DMS 273 treated with DMSO at 0.1 percent for 48 hours (cell line): ENCODE measurements at regions not wholly inside any gene's neighbourhood (a gene's known extent, or its start where the extent isn't known, plus 50 kb on each side); places are given as distances from the start of the nearest gene placed in this dataset.

ENCODE experiments used
- DNase-seq: peaks from one replicate; lab custom pipeline; 2025; lab: John Stamatoyannopoulos, UW

GRCh38 chr5:128885649-128886255 lies 79.5 kb upstream of the SLC27A6 start:
- no peak for DNase-seq

DNA sequence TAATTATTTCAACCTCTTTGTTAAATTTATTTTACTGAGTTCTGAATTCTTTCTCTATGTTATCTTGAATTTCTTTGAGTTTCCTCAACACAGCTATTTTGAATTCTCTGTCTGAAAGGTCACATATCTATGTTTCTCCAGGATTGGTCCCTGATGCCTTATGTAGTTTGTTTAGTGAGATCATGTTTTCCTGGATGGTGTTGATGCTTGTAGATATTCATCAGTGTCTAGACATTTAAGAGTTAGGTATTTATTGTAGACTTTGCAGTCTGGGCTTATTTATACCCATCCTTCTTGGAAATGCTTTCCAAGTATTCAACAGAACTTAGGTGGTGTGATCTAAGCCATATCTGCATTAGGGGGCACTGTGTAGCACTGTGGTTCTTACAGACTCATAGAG lies 70.2 kb upstream of the SLC27A6 start:
- DNase-seq: no peak

DNA sequence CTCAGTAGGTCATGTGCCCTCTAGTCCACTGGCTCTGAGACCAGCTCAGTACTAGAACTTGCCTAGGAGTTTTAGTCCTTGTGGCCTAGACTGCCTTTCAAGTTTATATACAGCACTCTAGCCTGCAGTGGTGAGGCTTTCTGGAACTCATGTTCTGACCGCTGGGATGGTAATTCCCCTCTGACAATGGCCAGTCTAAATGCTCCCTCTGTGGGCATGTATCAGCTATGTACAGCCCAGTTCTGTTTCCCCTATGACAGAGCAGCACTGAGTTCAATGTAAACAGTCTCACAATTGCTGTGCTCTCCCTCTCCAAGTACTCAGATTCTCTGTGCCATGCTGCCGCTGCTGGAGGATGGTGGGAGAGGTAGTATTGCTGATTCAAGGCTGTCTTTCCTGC lies 68.6 kb upstream of the SLC27A6 start:
- no peak for DNase-seq

DNA sequence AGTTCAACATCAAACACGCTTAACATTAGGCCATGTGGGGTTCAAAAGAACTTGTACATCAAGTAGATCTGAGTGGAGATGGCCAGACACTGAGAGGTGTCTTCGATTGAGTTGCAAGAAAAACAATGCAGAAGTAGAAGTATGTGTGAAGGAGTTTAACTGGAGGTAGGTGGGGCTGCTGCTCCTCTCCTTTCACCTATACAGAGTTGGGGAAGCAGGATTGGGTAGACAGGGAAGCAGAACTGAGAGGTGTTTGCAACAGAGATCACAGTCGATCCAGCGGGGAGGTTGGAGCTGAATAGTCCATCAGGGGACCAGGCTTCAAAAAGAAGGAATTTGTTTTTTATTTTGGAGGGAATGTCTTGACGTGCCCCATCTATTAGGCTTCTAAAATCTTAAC lies 61.7 kb upstream of the SLC27A6 start:
- no peak for DNase-seq

DNA sequence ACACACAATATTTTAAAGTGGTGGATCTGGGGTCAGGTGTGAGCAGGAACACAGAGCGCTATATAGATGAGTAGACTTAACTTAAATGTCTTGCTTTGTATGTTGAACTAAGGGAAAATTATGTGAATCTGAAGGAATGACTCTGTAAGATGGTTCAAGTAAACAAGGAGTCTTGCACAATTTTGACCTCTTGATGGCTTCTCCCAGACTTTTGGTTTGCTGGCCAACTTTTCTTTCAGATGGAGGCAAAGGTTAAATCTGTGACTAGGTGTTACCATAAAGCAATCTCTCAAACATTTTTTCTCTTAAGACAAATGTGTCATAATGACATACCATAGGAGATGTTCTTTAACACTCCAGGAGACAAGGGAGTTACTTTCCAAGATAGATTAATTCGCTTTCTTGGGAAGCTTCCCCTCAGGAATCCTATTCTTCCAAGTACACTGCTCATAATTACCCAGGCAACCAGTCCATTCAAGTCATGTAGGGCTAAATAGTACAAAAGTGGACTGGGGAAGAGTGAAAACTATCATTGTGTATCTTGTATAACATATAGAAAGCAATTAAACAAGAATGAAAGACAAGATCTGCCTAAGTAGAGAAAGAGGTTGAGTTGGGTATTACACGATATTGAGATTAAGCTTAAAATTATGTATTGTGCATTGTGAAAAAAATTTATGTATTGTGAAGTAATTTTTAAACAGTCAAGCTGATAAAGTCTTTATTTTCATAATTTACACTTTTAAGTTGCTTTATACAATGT lies 60.3 kb upstream of the SLC27A6 start:
- no peak for DNase-seq

GRCh38 chr5:128905568-128906110 lies 59.6 kb upstream of the SLC27A6 start:
- DNase-seq: peak; percentile 22

- no peak for DNase-seq
Measured at GRCh38 chr5:128913551-128913950, 51.7 kb upstream of the SLC27A6 start.
